Urothelium cell line (cell line): ENCODE measurements at regions not wholly inside any gene's neighbourhood (a gene's known extent, or its start where the extent isn't known, plus 50 kb on each side); places are given as distances from the start of the nearest gene placed in this dataset.
"Not testable (repeated sequence)": the region's sequence is repeated elsewhere in the genome, so short reads cannot be mapped to it uniquely, and the experiment has no call there.

Source experiments
- DNase-seq: peaks from one replicate; pipeline ENCODE4 v3.0.0; 2011; ENCODE audit warnings: low spot score, mixed read lengths
- FAIRE-seq: peaks from 2 replicates; lab custom pipeline; 2011; peaks lifted over from hg19 to GRCh38; lab: Jason Lieb, UNC

- no peak for DNase-seq
- FAIRE-seq: no peak
Observed at GRCh38 chr14:87041290-87042020, 951.5 kb downstream of the GALC start.

- FAIRE-seq (no peak), DNase-seq (no peak)
Observed at GRCh38 chr14:87034680-87035079, 958.3 kb downstream of the GALC start.

- no peak for DNase-seq
- no peak for FAIRE-seq
Observed at GRCh38 chr14:87030197-87030596, 962.8 kb downstream of the GALC start.

- not testable (repeated sequence) for FAIRE-seq, DNase-seq
Observed at GRCh38 chr14:87020106-87020505, 972.9 kb downstream of the GALC start.

GRCh38 chr14:87018294-87018693 lies 974.7 kb downstream of the GALC start:
- FAIRE-seq (no peak), DNase-seq (no peak)

GRCh38 chr14:87017335-87017734 lies 975.6 kb downstream of the GALC start:
- no peak for FAIRE-seq

GRCh38 chr14:87014856-87015255 lies 978.1 kb downstream of the GALC start:
- DNase-seq (no peak), FAIRE-seq (peak; percentile 30)

More at GRCh38 chr14:87017335-87017734, 975.6 kb downstream of the GALC start:
- no peak for DNase-seq

- no peak for FAIRE-seq
- no peak for DNase-seq
Observed at GRCh38 chr14:87013583-87013982, 979.4 kb downstream of the GALC start.

GRCh38 chr14:87008965-87009364 lies 984.0 kb downstream of the GALC start:
- DNase-seq (no peak), FAIRE-seq (no peak)

- DNase-seq: no peak
- no peak for FAIRE-seq
Observed at GRCh38 chr14:87005280-87005679, 987.7 kb downstream of the GALC start.

- no peak for DNase-seq
Observed at GRCh38 chr14:87002776-87003175, 990.2 kb downstream of the GALC start.

GRCh38 chr14:87001333-87001732 lies 991.6 kb downstream of the GALC start:
- FAIRE-seq (no peak), DNase-seq (no peak)

More at GRCh38 chr14:87002776-87003175, 990.2 kb downstream of the GALC start:
- no peak for FAIRE-seq

GRCh38 chr14:87000081-87000480 lies 992.9 kb downstream of the GALC start:
- DNase-seq: no peak
- FAIRE-seq: no peak

GRCh38 chr14:86999036-86999435 lies 993.9 kb downstream of the GALC start:
- FAIRE-seq (no peak), DNase-seq (no peak)

GRCh38 chr14:86997271-86997670 lies 995.7 kb downstream of the GALC start:
- FAIRE-seq (no peak), DNase-seq (no peak)

GRCh38 chr14:86990396-86990795 lies 1002.6 kb downstream of the GALC start:
- DNase-seq (no peak), FAIRE-seq (no peak)

- FAIRE-seq: no peak
- no peak for DNase-seq
Observed at GRCh38 chr14:86989285-86989684, 1003.7 kb downstream of the GALC start.

- FAIRE-seq (no peak), DNase-seq (no peak)
Observed at GRCh38 chr14:86987966-86988365, 1005.0 kb downstream of the GALC start.

GRCh38 chr14:86973177-86973576 lies 1019.8 kb downstream of the GALC start:
- DNase-seq: no peak
- no peak for FAIRE-seq

- DNase-seq: no peak
- no peak for FAIRE-seq
Observed at GRCh38 chr14:86971292-86971691, 1021.7 kb downstream of the GALC start.

- DNase-seq (no peak), FAIRE-seq (no peak)
Observed at GRCh38 chr14:86961106-86961716, 1031.8 kb downstream of the GALC start.

GRCh38 chr14:86955771-86956354 lies 1037.1 kb downstream of the GALC start:
- DNase-seq: no peak
- FAIRE-seq: no peak
